ENCODE measurements at regions not wholly inside any gene's neighbourhood (a gene's known extent, or its start where the extent isn't known, plus 50 kb on each side); places are given as distances from the start of the nearest gene placed in this dataset.
"Not testable (repeated sequence)": the region's sequence is repeated elsewhere in the genome, so short reads cannot be mapped to it uniquely, and the experiment has no call there.

DNA sequence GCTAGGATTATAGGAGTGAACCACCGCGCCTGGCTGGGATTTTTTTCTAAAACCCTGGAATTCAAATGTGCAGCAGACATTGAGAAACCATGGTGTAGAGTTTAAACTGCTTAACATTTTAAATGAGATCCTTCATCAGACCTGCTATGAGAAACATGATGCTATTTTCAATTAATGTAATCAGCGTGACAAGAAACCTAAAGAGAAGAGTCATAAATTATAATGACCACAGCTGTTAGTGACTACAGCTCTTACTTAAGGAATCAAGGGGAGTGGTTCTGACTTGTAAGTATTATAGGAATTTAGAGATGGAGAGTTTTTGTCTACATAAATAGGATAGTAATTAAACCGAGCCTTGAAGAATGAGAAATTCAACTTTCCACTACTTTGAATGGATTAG is 170.6 kb downstream of the BARX2 start:
- Histone ChIP-seq H3K9me3 (peaks cover 41% of the 10 kb centered on the region), H3K4me1 (no peaks in the 10 kb centered on the region), H3K36me3 (no peaks in the 10 kb centered on the region), H3K27ac (no peak overlapping the region), H3K27me3 (no peaks in the 10 kb centered on the region), H3K9ac (no peak overlapping the region), H3K4me2 (no peak overlapping the region), H3K4me3 (no peak overlapping the region), H4K20me1 (no peaks in the 10 kb centered on the region)
- TF ChIP-seq Cebpa-rat (IDR thresholded peaks at IDR 0.05) = no peak

DNA sequence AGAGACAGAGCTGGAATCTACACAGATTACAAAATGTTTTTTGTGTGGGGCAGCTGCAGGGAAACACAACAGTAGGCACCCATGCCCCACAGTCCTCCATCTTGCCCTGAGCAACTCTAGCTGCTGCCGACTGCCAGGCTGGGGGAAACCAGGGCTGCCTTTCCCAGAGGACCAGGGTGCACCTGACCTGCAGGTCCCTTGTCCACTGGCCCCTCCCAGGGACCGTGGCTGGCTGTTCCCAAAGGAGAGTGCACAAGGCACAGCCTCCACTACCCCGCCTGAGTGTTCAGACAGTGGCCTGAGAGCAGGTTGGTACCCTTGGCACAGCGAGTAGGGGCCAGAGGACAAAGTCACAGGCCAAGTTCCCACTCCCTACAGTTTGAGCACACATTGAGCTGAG is 181.8 kb downstream of the BARX2 start:
- H3K27me3 ChIP-seq = no peaks in the 10 kb centered on the region
- H3K4me1 ChIP-seq = peaks cover 20% of the 10 kb centered on the region
- TF ChIP-seq Cebpa-rat (IDR thresholded peaks at IDR 0.05) = no peak

DNA sequence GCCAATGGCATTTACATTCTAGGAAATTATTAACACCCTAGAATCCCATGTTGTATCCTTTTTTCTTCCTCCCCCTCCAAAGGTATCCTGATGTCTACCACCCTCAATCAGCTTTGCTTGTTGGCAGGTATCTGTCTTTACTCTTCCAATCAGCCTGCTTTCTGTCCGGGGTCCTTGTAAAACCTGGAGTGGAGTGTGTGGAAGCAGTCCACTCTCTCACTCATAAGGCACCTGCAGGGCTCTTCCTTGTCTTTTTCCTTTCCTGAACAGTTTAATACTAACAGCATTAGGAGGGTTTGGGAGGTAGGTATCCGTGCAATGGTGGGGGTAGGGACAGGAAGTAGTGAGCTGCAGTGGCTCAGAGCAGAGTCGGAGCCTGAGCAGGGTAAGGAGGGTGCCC is 193.4 kb downstream of the BARX2 start:
- peaks cover 26% of the 10 kb centered on the region for H3K9me3 ChIP-seq
- H3K27me3 ChIP-seq = no peaks in the 10 kb centered on the region
- H3K4me3 ChIP-seq = no peak overlapping the region
- peaks cover 12% of the 10 kb centered on the region; the same call in 1 of the 2 replicates for H3K4me1 ChIP-seq
- TF ChIP-seq Cebpa-rat (IDR thresholded peaks at IDR 0.05) = no peak
- H3K27ac ChIP-seq = no peak overlapping the region
- H3K9ac ChIP-seq = no peak overlapping the region
- no peaks in the 10 kb centered on the region for H3K36me3 ChIP-seq
- H4K20me1 ChIP-seq = no peaks in the 10 kb centered on the region
- H3K4me2 ChIP-seq = no peak overlapping the region

More for the DNA sequence above, 181.8 kb downstream of the BARX2 start:
- no peak overlapping the region for H3K9ac ChIP-seq
- no peaks in the 10 kb centered on the region for H4K20me1 ChIP-seq
- peak overlapping the region; percentile 77 for H3K4me2 ChIP-seq
- peak overlapping the region; percentile 26; the same call in 1 of the 2 replicates for H3K27ac ChIP-seq
- H3K4me3 ChIP-seq = no peak overlapping the region
- no peaks in the 10 kb centered on the region for H3K36me3 ChIP-seq
- H3K9me3 ChIP-seq = peaks cover 14% of the 10 kb centered on the region

DNA sequence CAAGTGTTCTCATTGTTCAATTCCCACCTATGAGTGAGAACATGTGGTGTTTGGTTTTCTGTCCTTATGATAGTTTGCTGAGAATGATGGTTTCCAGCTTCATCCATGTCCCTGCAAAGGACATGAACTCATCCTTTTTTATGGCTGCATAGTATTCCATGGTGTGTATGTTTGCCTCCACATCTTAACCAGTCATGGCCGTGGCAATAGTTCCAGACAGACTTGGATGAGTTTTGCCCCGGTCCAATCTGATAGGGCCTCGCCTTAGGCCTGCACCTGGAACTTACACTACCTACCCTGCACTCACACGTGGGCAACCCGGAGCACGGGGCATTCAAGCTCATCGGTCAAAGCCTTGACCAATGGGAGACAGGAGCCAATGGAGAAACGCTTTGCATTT is 197.0 kb downstream of the BARX2 start:
- H3K36me3 ChIP-seq, H3K4me1 ChIP-seq, H4K20me1 ChIP-seq, H3K4me2 ChIP-seq, H3K27me3 ChIP-seq, H3K27ac ChIP-seq, H3K4me3 ChIP-seq, H3K9ac ChIP-seq: not testable (repeated sequence)
- peaks cover 36% of the 10 kb centered on the region for H3K9me3 ChIP-seq

DNA sequence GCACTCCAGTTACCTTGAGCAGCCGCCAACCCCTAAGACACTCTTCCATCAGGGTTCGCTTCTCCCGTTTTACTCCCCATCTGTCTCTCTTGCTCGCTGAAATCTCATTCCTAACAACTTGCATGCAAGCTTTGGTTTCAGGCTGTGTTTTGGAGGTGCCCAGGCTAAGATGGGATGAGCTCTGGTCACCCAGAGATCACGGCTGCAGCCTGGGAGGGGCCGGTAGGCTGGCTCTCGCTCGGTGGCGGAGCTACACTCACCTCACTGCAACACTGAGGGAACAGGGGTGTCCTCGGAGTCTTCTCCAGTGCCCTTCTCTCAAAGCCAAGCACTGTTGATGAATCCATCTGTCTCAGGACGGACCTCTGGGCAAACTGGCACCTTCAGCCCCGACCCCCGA is 197.5 kb downstream of the BARX2 start:
- H3K9ac ChIP-seq = no peak overlapping the region
- no peaks in the 10 kb centered on the region for H4K20me1 ChIP-seq
- H3K27me3 ChIP-seq = no peaks in the 10 kb centered on the region
- H3K27ac ChIP-seq = no peak overlapping the region
- H3K4me3 ChIP-seq = no peak overlapping the region
- no peaks in the 10 kb centered on the region for H3K36me3 ChIP-seq
- no peak overlapping the region for H3K4me2 ChIP-seq
- peaks cover 5% of the 10 kb centered on the region for H3K4me1 ChIP-seq
- H3K9me3 ChIP-seq = peaks cover 36% of the 10 kb centered on the region
- no peak for TF ChIP-seq Cebpa-rat (IDR thresholded peaks at IDR 0.05)

DNA sequence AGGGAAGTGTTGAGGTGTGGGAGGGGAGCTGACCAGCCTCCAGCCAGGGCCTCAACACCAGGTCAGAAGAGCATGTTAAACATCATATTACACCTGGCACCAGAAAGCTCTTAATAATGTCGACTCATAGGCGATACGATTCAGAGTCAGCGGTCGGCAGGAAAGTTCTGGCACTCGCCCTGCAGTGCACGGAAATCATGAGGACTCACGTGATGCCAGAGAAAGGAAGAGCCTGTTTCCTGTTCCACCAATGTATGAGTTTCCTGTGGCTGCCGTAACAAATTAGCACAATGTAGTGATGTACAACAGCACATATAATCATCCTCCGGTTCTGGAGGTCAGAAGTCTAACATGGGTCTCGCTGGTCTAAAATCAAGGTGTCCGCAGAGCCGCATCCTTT is 198.8 kb downstream of the BARX2 start:
- H3K4me1 ChIP-seq = peaks cover 5% of the 10 kb centered on the region
- H3K36me3 ChIP-seq = no peaks in the 10 kb centered on the region
- no peaks in the 10 kb centered on the region for H4K20me1 ChIP-seq
- no peak overlapping the region for H3K9ac ChIP-seq
- H3K4me2 ChIP-seq = no peak overlapping the region
- no peak overlapping the region for H3K27ac ChIP-seq
- no peak for TF ChIP-seq Cebpa-rat (IDR thresholded peaks at IDR 0.05)
- no peak overlapping the region for H3K4me3 ChIP-seq
- peaks cover 27% of the 10 kb centered on the region for H3K9me3 ChIP-seq
- no peaks in the 10 kb centered on the region for H3K27me3 ChIP-seq

DNA sequence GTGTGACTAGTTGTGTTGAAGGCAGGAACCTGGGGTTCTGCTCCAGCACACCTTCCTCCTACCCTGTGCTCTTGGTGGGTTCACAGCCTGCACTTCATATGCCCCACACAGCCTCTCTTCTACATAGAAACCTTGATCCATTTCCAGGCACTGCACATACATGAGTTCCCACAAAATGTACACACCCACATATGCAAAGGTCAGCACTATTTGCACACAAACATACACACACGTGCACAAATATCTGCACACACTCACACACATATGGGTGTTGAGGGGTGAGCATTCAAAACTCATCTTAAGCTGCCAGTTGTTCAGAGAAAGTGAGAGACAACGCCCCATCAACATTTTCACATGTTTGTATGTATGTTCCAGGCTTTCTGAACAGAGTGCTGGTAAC is 201.0 kb downstream of the BARX2 start:
- Histone ChIP-seq H3K27ac (no peak overlapping the region), H3K4me1 (peaks cover 5% of the 10 kb centered on the region), H3K9ac (no peak overlapping the region), H3K9me3 (peaks cover 21% of the 10 kb centered on the region), H3K36me3 (no peaks in the 10 kb centered on the region), H3K27me3 (no peaks in the 10 kb centered on the region), H3K4me2 (no peak overlapping the region), H4K20me1 (no peaks in the 10 kb centered on the region), H3K4me3 (no peak overlapping the region)
- no peak for TF ChIP-seq Cebpa-rat (IDR thresholded peaks at IDR 0.05)

DNA sequence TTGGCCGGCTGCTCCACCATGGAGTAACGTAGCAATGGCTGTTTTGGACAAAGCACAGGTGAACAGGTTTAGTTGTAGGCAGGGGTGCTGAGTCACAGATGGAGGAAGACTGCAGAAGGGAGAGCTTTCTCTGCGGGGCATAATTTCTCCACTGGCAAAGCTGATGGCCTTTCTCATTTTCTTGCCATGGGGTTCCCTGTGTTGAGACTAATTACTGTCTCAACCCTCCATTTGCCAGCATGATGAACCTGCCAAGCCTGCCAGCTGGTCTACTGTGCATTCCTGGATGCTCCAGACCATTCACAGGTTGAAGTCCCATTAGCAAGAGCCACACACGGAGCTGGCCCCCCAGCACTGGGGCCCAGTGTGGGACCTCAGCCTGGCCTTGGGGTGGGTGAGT is 202.4 kb downstream of the BARX2 start:
- Histone ChIP-seq H3K9ac (no peak overlapping the region), H3K9me3 (peaks cover 17% of the 10 kb centered on the region), H3K4me3 (no peak overlapping the region), H3K4me1 (peaks cover 5% of the 10 kb centered on the region), H3K36me3 (no peaks in the 10 kb centered on the region), H4K20me1 (no peaks in the 10 kb centered on the region), H3K4me2 (no peak overlapping the region), H3K27me3 (no peaks in the 10 kb centered on the region), H3K27ac (no peak overlapping the region)
- TF ChIP-seq Cebpa-rat (IDR thresholded peaks at IDR 0.05) = no peak

DNA sequence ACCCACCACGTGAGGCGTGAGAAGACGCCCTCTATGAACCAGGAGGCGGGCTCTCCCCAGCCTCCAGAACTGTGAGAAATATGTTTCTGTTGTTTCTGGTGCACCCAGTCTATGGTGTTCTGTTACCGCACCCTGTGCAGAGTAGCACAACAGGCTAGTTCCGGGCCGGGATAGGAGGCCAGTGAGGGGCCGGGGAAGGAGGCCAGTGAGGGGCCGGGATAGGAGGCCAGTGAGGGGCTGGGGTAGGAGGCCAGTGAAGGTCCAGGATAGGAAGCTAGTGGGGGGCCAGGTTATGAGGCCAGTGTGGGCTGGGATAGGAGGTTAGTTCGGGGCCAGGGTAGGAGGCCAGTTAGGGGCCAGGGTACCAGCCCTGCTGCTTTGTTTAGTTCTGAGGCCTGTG is 204.6 kb downstream of the BARX2 start:
- H3K4me2 ChIP-seq = no peak overlapping the region

DNA sequence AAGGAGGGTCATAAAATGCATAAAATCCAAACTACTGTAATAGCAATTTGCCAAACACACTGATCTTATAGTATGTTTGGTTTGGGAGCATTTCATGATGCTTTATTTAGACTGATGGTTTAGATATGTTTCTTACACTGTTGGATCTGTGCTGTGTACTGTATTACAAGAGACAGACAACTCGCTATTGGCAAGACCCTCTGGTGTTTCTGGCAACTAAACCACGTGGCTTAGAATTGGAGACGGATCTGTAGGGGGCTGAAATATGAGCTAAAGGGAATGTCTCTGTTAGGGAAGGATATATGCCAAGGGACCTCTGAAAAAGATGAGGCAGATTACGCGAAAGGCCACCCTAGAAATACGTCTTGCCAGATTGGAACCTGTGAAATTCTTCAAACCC is 208.7 kb downstream of the BARX2 start:
- TF ChIP-seq Cebpa-rat (IDR thresholded peaks at IDR 0.05) = no peak

More for the DNA sequence above, 204.6 kb downstream of the BARX2 start:
- no peak overlapping the region for H3K9ac ChIP-seq
- no peaks in the 10 kb centered on the region for H3K4me1 ChIP-seq
- no peaks in the 10 kb centered on the region for H3K36me3 ChIP-seq
- H3K9me3 ChIP-seq = 0 out of 2 replicates have a peak, but pooled peaks cover 1% of the 10 kb centered on the region
- no peak overlapping the region for H3K4me3 ChIP-seq
- no peak overlapping the region for H3K27ac ChIP-seq
- H3K27me3 ChIP-seq = no peaks in the 10 kb centered on the region
- H4K20me1 ChIP-seq = no peaks in the 10 kb centered on the region
- no peak for TF ChIP-seq Cebpa-rat (IDR thresholded peaks at IDR 0.05)

DNA sequence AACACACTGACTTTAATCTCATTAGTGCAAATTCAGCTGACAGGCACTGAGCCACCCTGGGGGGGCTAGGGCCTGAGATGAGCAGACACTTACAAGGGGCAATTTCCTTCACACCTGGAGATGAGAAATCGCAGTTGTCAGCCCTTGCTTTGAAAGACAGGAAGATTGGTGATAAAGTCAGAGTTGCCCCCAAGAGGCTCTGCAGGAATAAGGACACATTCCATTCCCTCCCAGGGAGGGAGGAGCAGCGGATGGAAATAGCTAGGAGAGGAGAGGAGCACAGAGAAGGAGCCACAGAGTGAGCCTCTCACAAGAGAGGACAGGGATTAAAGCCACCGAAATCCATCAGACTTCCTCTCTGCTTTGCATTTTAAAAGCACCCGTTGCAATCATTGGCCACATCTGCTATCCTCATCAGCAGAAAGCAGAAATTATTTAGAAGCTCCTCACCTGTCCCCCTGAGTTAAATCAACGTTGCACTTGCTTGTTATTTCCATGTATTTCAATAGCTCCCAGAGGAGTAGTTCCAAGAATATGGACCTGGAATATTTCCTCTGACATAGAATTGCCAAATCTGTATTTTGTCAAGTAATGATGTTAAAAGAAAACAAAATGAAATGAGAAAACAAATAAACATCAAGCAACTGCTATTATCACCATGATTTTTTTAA is 213.7 kb downstream of the BARX2 start:
- Histone ChIP-seq H3K36me3 (no peaks in the 10 kb centered on the region), H3K9ac (no peak overlapping the region), H3K9me3 (no peaks in the 10 kb centered on the region), H3K27ac (no peak overlapping the region), H3K27me3 (no peaks in the 10 kb centered on the region), H3K4me1 (no peaks in the 10 kb centered on the region), H4K20me1 (no peaks in the 10 kb centered on the region), H3K4me2 (no peak overlapping the region), H3K4me3 (no peak overlapping the region)
- no peak for TF ChIP-seq Cebpa-rat (IDR thresholded peaks at IDR 0.05)

More for the DNA sequence above, 208.7 kb downstream of the BARX2 start:
- H3K9ac ChIP-seq = no peak overlapping the region
- no peaks in the 10 kb centered on the region for H3K9me3 ChIP-seq
- no peak overlapping the region for H3K27ac ChIP-seq
- no peak overlapping the region for H3K4me3 ChIP-seq
- H4K20me1 ChIP-seq = no peaks in the 10 kb centered on the region
- H3K36me3 ChIP-seq = no peaks in the 10 kb centered on the region
- H3K4me2 ChIP-seq = no peak overlapping the region
- H3K4me1 ChIP-seq = no peaks in the 10 kb centered on the region
- H3K27me3 ChIP-seq = no peaks in the 10 kb centered on the region
